IMR-90 (cell line): ENCODE measurements at regions not wholly inside any gene's neighbourhood (a gene's known extent, or its start where the extent isn't known, plus 50 kb on each side); places are given as distances from the start of the nearest gene placed in this dataset.

Experiments used
- ATAC-seq: fragments of 200-7000 bp; cut with Tn5 transposase; 2 replicates; pipeline ENCODE4 v1.9.1; 2020; ENCODE audit warnings: low read depth, mild to moderate bottlenecking, moderate library complexity
- BruUV-seq: library from RNA; stranded (reverse); fragments of 400-500 nt; replicated peaks from 2 replicates; lab custom pipeline; 2021; lab: Mats Ljungman, UMichigan
- CTCF ChIA-PET: fragments of 300-600 bp; formaldehyde crosslinking; extraction: SDS; loops from one replicate; lab custom pipeline; 2021; ENCODE audit warnings: antibody characterized with exemption; lab: Yijun Ruan, JAX
- POLR2A ChIA-PET: fragments of 300-600 bp; sonication (Branson Sonifier 250); formaldehyde crosslinking; loops from one replicate; lab custom pipeline; 2022; ENCODE audit warnings: antibody characterized with exemption; ENCODE audit not compliant: unreplicated experiment; lab: Charles Lee
- DNase-seq: peaks from one replicate; pipeline ENCODE4 v3.0.0; 2013
- H2AFZ ChIP-seq: replicated peaks from 2 replicates; pipeline ENCODE3; 2013; ENCODE audit warnings: low read length, mild to moderate bottlenecking; ENCODE audit not compliant: poor library complexity
- H2AK5ac ChIP-seq: 2 replicates; pipeline ENCODE4 v1.6.1; 2013; ENCODE audit warnings: low read depth, low read length, inconsistent platforms
- H2AK9ac ChIP-seq: replicated peaks from 2 replicates; pipeline ENCODE3; 2013; ENCODE audit warnings: mild to moderate bottlenecking, low read depth, low read length, moderate library complexity; ENCODE audit not compliant: poor library complexity
- H2BK120ac ChIP-seq: 2 replicates; pipeline ENCODE4 v1.6.1; 2013; ENCODE audit warnings: low read depth, low read length, inconsistent platforms
- H2BK15ac ChIP-seq: 3 replicates; pipeline ENCODE4 v1.6.1; 2013; ENCODE audit warnings: low read depth, low read length, inconsistent platforms
- H2BK20ac ChIP-seq: 2 replicates; pipeline ENCODE4 v1.6.1; 2013; ENCODE audit warnings: low read depth, mild to moderate bottlenecking, inconsistent platforms, low read length, moderate library complexity
- H2BK5ac ChIP-seq: 2 replicates; pipeline ENCODE4 v1.6.1; 2013; ENCODE audit warnings: mild to moderate bottlenecking, low read depth, low read length, inconsistent platforms; ENCODE audit not compliant: poor library complexity, severe bottlenecking
- H3K14ac ChIP-seq: replicated peaks from 2 replicates; pipeline ENCODE4 v1.6.1; 2013; ENCODE audit warnings: low read depth, low read length, inconsistent platforms
- H3K18ac ChIP-seq: 2 replicates; pipeline ENCODE4 v1.6.1; 2013; ENCODE audit warnings: low read depth, low read length, control low read depth
- H3K23ac ChIP-seq: 2 replicates; pipeline ENCODE4 v1.6.1; 2013; ENCODE audit warnings: low read depth, low read length, inconsistent platforms
- H3K27ac ChIP-seq: 2 replicates; pipeline ENCODE4 v1.5.1; 2013; ENCODE audit warnings: mild to moderate bottlenecking, control low read depth, low read length; ENCODE audit not compliant: insufficient read depth
- H3K27me3 ChIP-seq: 2 replicates; pipeline ENCODE4 v1.6.1; 2013; ENCODE audit warnings: low read length; ENCODE audit not compliant: control insufficient read depth, insufficient read depth
- H3K36me3 ChIP-seq: 2 replicates; pipeline ENCODE4 v1.6.1; 2013; ENCODE audit warnings: low read length, mixed read lengths; ENCODE audit not compliant: control insufficient read depth, insufficient read depth
- H3K4ac ChIP-seq: 2 replicates; pipeline ENCODE4 v1.6.1; 2013; ENCODE audit warnings: low read depth, low read length, inconsistent platforms
- H3K4me1 ChIP-seq: 2 replicates; pipeline ENCODE4 v1.6.1; 2013; ENCODE audit warnings: low read length, mixed read lengths; ENCODE audit not compliant: control insufficient read depth, insufficient read depth
- H3K4me2 ChIP-seq: 2 replicates; pipeline ENCODE4 v1.6.1; 2013; ENCODE audit warnings: low read depth, mild to moderate bottlenecking, control low read depth, low read length, moderate library complexity
- H3K4me3 ChIP-seq: 2 replicates; pipeline ENCODE4 v1.5.1; 2013; ENCODE audit warnings: low read depth, mild to moderate bottlenecking, control low read depth, low read length, moderate library complexity; ENCODE audit not compliant: insufficient read depth
- H3K56ac ChIP-seq: 2 replicates; pipeline ENCODE4 v1.6.1; 2013; ENCODE audit warnings: low read length, inconsistent platforms; ENCODE audit not compliant: insufficient read depth; ENCODE audit errors: extremely low read depth
- H3K79me1 ChIP-seq, 2 experiments: 2 replicates each; pipeline ENCODE4 v1.6.1; 2013; ENCODE audit warnings: low read length in 2 of 2, inconsistent platforms in 1 of 2, low read depth in 1 of 2
- H3K9ac ChIP-seq: 2 replicates; pipeline ENCODE4 v1.6.1; 2013; ENCODE audit warnings: low read depth, low read length, control low read depth
- H3K9me1 ChIP-seq: 2 replicates; pipeline ENCODE4 v1.6.1; 2013; ENCODE audit warnings: low read length, inconsistent platforms; ENCODE audit not compliant: insufficient read depth
- H3K9me3 ChIP-seq: 2 replicates; pipeline ENCODE4 v1.6.1; 2013; ENCODE audit warnings: low read length; ENCODE audit not compliant: control insufficient read depth, insufficient read depth
- H4K20me1 ChIP-seq: 2 replicates; pipeline ENCODE4 v1.6.1; 2013; ENCODE audit warnings: low read length, inconsistent platforms; ENCODE audit not compliant: insufficient read depth
- H4K5ac ChIP-seq: 2 replicates; pipeline ENCODE4 v1.6.1; 2013; ENCODE audit warnings: mild to moderate bottlenecking, low read depth, low read length, control low read depth
- H4K8ac ChIP-seq, 2 experiments: 2 replicates each; pipeline ENCODE4 v1.6.1; 2013; ENCODE audit warnings: low read depth in 2 of 2, low read length in 2 of 2, control low read depth in 1 of 2, inconsistent platforms in 1 of 2
- H4K91ac ChIP-seq: 2 replicates; pipeline ENCODE4 v1.6.1; 2013; ENCODE audit warnings: low read depth, low read length, inconsistent platforms; ENCODE audit not compliant: insufficient read depth
- CEBPB ChIP-seq: IDR thresholded peaks from 2 replicates; pipeline ENCODE4 v1.6.1; 2012; ENCODE audit warnings: low read depth, low read length, improper control_type of control experiment
- FOS ChIP-seq: fragments of 150-350 bp; IDR thresholded peaks from 2 replicates; pipeline ENCODE4 v1.6.1; 2016; ENCODE audit warnings: low read depth, low read length
- MAFK ChIP-seq: IDR thresholded peaks from 2 replicates; pipeline ENCODE4 v1.6.1; 2012; ENCODE audit warnings: low read depth, low read length, improper control_type of control experiment
- MAZ ChIP-seq: IDR thresholded peaks from 2 replicates; pipeline ENCODE4 v1.6.1; 2012; ENCODE audit warnings: low read depth, mild to moderate bottlenecking, low read length, improper control_type of control experiment, moderate library complexity, borderline replicate concordance
- MXI1 ChIP-seq: IDR thresholded peaks from 2 replicates; pipeline ENCODE4 v1.6.1; 2012; ENCODE audit warnings: low read depth, mild to moderate bottlenecking, low read length, moderate library complexity, borderline replicate concordance
- NFE2L2 ChIP-seq: fragments of 150-350 bp; IDR thresholded peaks from 2 replicates; pipeline ENCODE4 v1.6.1; 2016; ENCODE audit warnings: low read depth, mild to moderate bottlenecking, low read length
- POLR2A ChIP-seq: IDR thresholded peaks from 2 replicates; pipeline ENCODE4 v1.6.1; 2012; ENCODE audit warnings: mild to moderate bottlenecking, low read depth, low read length
- RAD21 ChIP-seq: IDR thresholded peaks from 2 replicates; pipeline ENCODE4 v1.6.1; 2012; ENCODE audit warnings: low read length, improper control_type of control experiment
- WGBS, 2 experiments: methylation state at CpG; one replicate each; pipeline versions ENCODE4 v1.1.5 to v1.1.7; 2013; ENCODE audit warnings: missing lambda C conversion rate in 2 of 2; ENCODE audit not compliant: insufficient read length in 1 of 2; ENCODE audit errors: extremely low coverage in 2 of 2; 5-methylcytosine and 5-hydroxymethylcytosine counted together
- dilution Hi-C: fragments of 300-500 bp; cut with HindIII; formaldehyde crosslinking; loops from one replicate; pipeline ENCODE4 v1.14.3; 2018; ENCODE audit warnings: low sequenced_read_pairs; ENCODE audit not compliant: unreplicated experiment
- in situ Hi-C: fragments of 300-500 bp; cut with MboI; formaldehyde crosslinking; loops from 3 replicates; pipeline ENCODE4 v1.14.3; 2019; ENCODE audit warnings: low sequenced_read_pairs, inconsistent platforms, mixed read lengths
- intact Hi-C: fragments of 100-400 bp; cut with micrococcal nuclease; formaldehyde crosslinking; loops from 2 replicates; pipeline ENCODE4 v1.10.0; 2022
- TF ChIP-seq, protein P1 (sequence below): conservative IDR thresholded peaks from 2 replicates; pipeline ENCODE4 v1.5.1; 2012; ENCODE audit warnings: mild to moderate bottlenecking, low read depth, low read length, improper control_type of control experiment
- TF ChIP-seq, protein P2 (sequence below): fragments of 150-350 bp; IDR thresholded peaks from 2 replicates; pipeline ENCODE4 v1.6.1; 2017; ENCODE audit warnings: mild to moderate bottlenecking, antibody characterized with exemption, low read length, low read depth

- CTCF ChIA-PET: no interaction called here
These were observed 260.9 kb downstream of the AHR start for GRCh38 chr7:17559388-17559787.

More at GRCh38 chr7:17559388-17559787, 260.9 kb downstream of the AHR start:
- Histone ChIP-seq H3K9me1 (peaks cover 5% of the 10 kb centered on the region; the same call in 1 of the 2 replicates), H2AK9ac (no peak overlapping the region), H4K5ac (no peak overlapping the region), H3K23ac (no peak overlapping the region), H3K9me3 (no peaks in the 10 kb centered on the region), H3K36me3 (no peaks in the 10 kb centered on the region), H3K4me1 (peaks cover 10% of the 10 kb centered on the region), H2BK15ac (peak overlapping the region; percentile 58; the same call in 1 of the 3 replicates), H3K4me2 (no peak overlapping the region), H3K4me3 (no peak overlapping the region), H4K8ac (peak overlapping the region in 1 of 2 experiments; percentile 22; a peak in 1 of 4 replicates), H3K9ac (no peak overlapping the region), H3K4ac (peak overlapping the region; percentile 48), H3K79me1 (no peaks in the 10 kb centered on the region), H2AK5ac (peak overlapping the region; percentile 70; the same call in 1 of the 2 replicates), H3K14ac (peak overlapping the region; percentile 53), H2BK5ac (peak overlapping the region; percentile 63), H3K27ac (peak overlapping the region; percentile 20; the same call in 1 of the 2 replicates), H3K18ac (peak overlapping the region; percentile 38; the same call in 1 of the 2 replicates), H3K56ac (0 out of 2 replicates have a peak overlapping the region, but pooled peaks have one; percentile 0), H2BK20ac (peak overlapping the region; percentile 63; the same call in 1 of the 2 replicates), H2BK120ac (peak overlapping the region; percentile 55; the same call in 1 of the 2 replicates), H3K27me3 (no peaks in the 10 kb centered on the region), H4K91ac (peak overlapping the region; percentile 58), H2AFZ (peak overlapping the region; percentile 40), H4K20me1 (no peaks in the 10 kb centered on the region)
- intact Hi-C loops: no loop called here
- dilution Hi-C loops: no loop called here
- in situ Hi-C loops: no loop called here
- no TSS peak for BruUV-seq
- DNase-seq: peak; percentile 54
- TF ChIP-seq, protein P1, sequence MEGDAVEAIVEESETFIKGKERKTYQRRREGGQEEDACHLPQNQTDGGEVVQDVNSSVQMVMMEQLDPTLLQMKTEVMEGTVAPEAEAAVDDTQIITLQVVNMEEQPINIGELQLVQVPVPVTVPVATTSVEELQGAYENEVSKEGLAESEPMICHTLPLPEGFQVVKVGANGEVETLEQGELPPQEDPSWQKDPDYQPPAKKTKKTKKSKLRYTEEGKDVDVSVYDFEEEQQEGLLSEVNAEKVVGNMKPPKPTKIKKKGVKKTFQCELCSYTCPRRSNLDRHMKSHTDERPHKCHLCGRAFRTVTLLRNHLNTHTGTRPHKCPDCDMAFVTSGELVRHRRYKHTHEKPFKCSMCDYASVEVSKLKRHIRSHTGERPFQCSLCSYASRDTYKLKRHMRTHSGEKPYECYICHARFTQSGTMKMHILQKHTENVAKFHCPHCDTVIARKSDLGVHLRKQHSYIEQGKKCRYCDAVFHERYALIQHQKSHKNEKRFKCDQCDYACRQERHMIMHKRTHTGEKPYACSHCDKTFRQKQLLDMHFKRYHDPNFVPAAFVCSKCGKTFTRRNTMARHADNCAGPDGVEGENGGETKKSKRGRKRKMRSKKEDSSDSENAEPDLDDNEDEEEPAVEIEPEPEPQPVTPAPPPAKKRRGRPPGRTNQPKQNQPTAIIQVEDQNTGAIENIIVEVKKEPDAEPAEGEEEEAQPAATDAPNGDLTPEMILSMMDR: no peak
- TF ChIP-seq NFE2L2 (no peak), MXI1 (no peak), MAFK (no peak), MAZ (no peak), RAD21 (no peak), POLR2A (no peak), CEBPB (no peak), FOS (no peak)
- TF ChIP-seq, protein P2, sequence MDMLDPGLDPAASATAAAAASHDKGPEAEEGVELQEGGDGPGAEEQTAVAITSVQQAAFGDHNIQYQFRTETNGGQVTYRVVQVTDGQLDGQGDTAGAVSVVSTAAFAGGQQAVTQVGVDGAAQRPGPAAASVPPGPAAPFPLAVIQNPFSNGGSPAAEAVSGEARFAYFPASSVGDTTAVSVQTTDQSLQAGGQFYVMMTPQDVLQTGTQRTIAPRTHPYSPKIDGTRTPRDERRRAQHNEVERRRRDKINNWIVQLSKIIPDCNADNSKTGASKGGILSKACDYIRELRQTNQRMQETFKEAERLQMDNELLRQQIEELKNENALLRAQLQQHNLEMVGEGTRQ: no peak
- ATAC-seq: peak; percentile 37; the same call in 1 of the 2 replicates
- WGBS, 2 experiments: no CpG with 5 or more reads among the region's 1 CpG
- POLR2A ChIA-PET: no interaction called here
